HEK293 (cell line): ENCODE measurements at regions not wholly inside any gene's neighbourhood (a gene's known extent, or its start where the extent isn't known, plus 50 kb on each side); places are given as distances from the start of the nearest gene placed in this dataset.

ENCODE experiments used
- CTCF ChIA-PET: fragments of 350-600 bp; formaldehyde crosslinking; extraction: SDS; loops from one replicate; lab custom pipeline; 2021; ENCODE audit warnings: antibody characterized with exemption; lab: Yijun Ruan, JAX
- POLR2A ChIA-PET: fragments of 300-600 bp; formaldehyde crosslinking; extraction: SDS; loops from one replicate; lab custom pipeline; 2020; ENCODE audit warnings: antibody characterized with exemption, inconsistent platforms; lab: Yijun Ruan, JAX
- H3K27ac ChIP-seq: fragments of 200-500 bp; sonication (Bioruptor generic); 2 replicates; pipeline ENCODE4 v1.5.1; 2014; ENCODE audit warnings: low read depth, low read length, control low read depth, inconsistent platforms; ENCODE audit errors: extremely low read depth
- H3K36me3 ChIP-seq, 2 experiments: fragments of 200-500 bp in 1 of 2; sonication (Bioruptor generic) in 1 of 2; 1 replicate in 1 of 2; 2 replicates in 1 of 2; pipeline ENCODE4 v1.5.1; 2014 to 2017; ENCODE audit warnings: inconsistent platforms in 2 of 2, low read length in 2 of 2; ENCODE audit not compliant: control insufficient read depth in 2 of 2, insufficient read depth in 1 of 2
- H3K4me1 ChIP-seq: fragments of 200-500 bp; sonication (Bioruptor generic); 2 replicates; pipeline ENCODE4 v1.5.1; 2014; ENCODE audit warnings: mild to moderate bottlenecking, low read length, inconsistent platforms; ENCODE audit not compliant: control insufficient read depth, insufficient read depth
- H3K4me3 ChIP-seq: 2 replicates; pipeline ENCODE4 v1.5.1; 2011; ENCODE audit warnings: low read depth, mild to moderate bottlenecking, control low read depth, low read length, moderate library complexity
- H3K9me3 ChIP-seq: fragments of 200-500 bp; sonication (Bioruptor generic); 2 replicates; pipeline ENCODE4 v1.5.1; 2014; ENCODE audit warnings: low read depth, low read length, inconsistent platforms; ENCODE audit not compliant: control insufficient read depth, insufficient read depth
- GLI2 ChIP-seq: fragments of 450-650 bp; formaldehyde crosslinking; IDR thresholded peaks from 2 replicates; pipeline ENCODE4; 2017; ENCODE audit warnings: missing biosample characterization, missing genetic modification characterization, low read depth, borderline replicate concordance
- HOXD13 ChIP-seq: sonication (generic); formaldehyde crosslinking; IDR thresholded peaks from 2 replicates; pipeline ENCODE4 v1.8.0; 2022; ENCODE audit warnings: missing genetic modification reagents, borderline replicate concordance
- KLF10 ChIP-seq: fragments of 450-650 bp; IDR thresholded peaks from 2 replicates; pipeline ENCODE4 v1.5.1; 2018; ENCODE audit warnings: missing biosample characterization, mild to moderate bottlenecking, missing genetic modification characterization
- KLF7 ChIP-seq: fragments of 450-650 bp; formaldehyde crosslinking; IDR thresholded peaks from 2 replicates; pipeline ENCODE4 v1.5.1; 2016; ENCODE audit warnings: missing biosample characterization, missing genetic modification characterization, borderline replicate concordance
- MZF1 ChIP-seq: fragments of 450-650 bp; formaldehyde crosslinking; IDR thresholded peaks from 2 replicates; pipeline ENCODE4 v1.5.1; 2017; ENCODE audit warnings: missing biosample characterization, missing genetic modification characterization, borderline replicate concordance
- SP7 ChIP-seq: fragments of 450-650 bp; formaldehyde crosslinking; IDR thresholded peaks from 2 replicates; pipeline ENCODE4 v1.5.1; 2016; ENCODE audit warnings: missing biosample characterization, missing genetic modification characterization
- ZBTB1 ChIP-seq: fragments of 450-650 bp; formaldehyde crosslinking; IDR thresholded peaks from 2 replicates; pipeline ENCODE4 v1.5.1; 2016; ENCODE audit warnings: missing biosample characterization, missing genetic modification characterization
- ZBTB17 ChIP-seq: fragments of 450-650 bp; formaldehyde crosslinking; IDR thresholded peaks from 2 replicates; pipeline ENCODE4 v1.5.1; 2016; ENCODE audit warnings: missing biosample characterization, missing genetic modification characterization
- ZBTB7A ChIP-seq: fragments of 450-650 bp; formaldehyde crosslinking; IDR thresholded peaks from 2 replicates; pipeline ENCODE4 v1.5.1; 2016; ENCODE audit warnings: low read depth, missing biosample characterization, missing genetic modification characterization
- ZEB2 ChIP-seq: fragments of 450-650 bp; formaldehyde crosslinking; IDR thresholded peaks from 2 replicates; pipeline ENCODE4 v1.5.1; 2016; ENCODE audit warnings: missing biosample characterization, missing genetic modification characterization
- ZFP3 ChIP-seq: fragments of 450-650 bp; formaldehyde crosslinking; IDR thresholded peaks from 2 replicates; pipeline ENCODE4 v1.5.1; 2016; ENCODE audit warnings: low read depth, missing biosample characterization, missing genetic modification characterization
- ZFP37 ChIP-seq: fragments of 450-650 bp; formaldehyde crosslinking; IDR thresholded peaks from 2 replicates; pipeline ENCODE4 v1.5.1; 2016; ENCODE audit warnings: missing biosample characterization, missing genetic modification characterization
- ZNF121 ChIP-seq: fragments of 450-650 bp; formaldehyde crosslinking; IDR thresholded peaks from 2 replicates; pipeline ENCODE4 v1.5.1; 2016; ENCODE audit warnings: missing biosample characterization, missing genetic modification characterization
- ZNF146 ChIP-seq: fragments of 450-650 bp; formaldehyde crosslinking; IDR thresholded peaks from 2 replicates; pipeline ENCODE4 v1.5.1; 2016; ENCODE audit warnings: missing biosample characterization, missing genetic modification characterization
- ZNF16 ChIP-seq: fragments of 450-650 bp; formaldehyde crosslinking; IDR thresholded peaks from 2 replicates; pipeline ENCODE4 v1.5.1; 2016; ENCODE audit warnings: low read depth, missing biosample characterization, missing genetic modification characterization
- ZNF184 ChIP-seq: fragments of 450-650 bp; IDR thresholded peaks from 2 replicates; pipeline ENCODE4 v1.5.1; 2018; ENCODE audit warnings: missing biosample characterization, mild to moderate bottlenecking, missing genetic modification characterization
- ZNF23 ChIP-seq: fragments of 450-650 bp; formaldehyde crosslinking; IDR thresholded peaks from 2 replicates; pipeline ENCODE4 v1.5.1; 2016; ENCODE audit warnings: missing biosample characterization, missing genetic modification characterization, borderline replicate concordance
- ZNF248 ChIP-seq: fragments of 450-650 bp; formaldehyde crosslinking; IDR thresholded peaks from 2 replicates; pipeline ENCODE4 v1.5.1; 2017; ENCODE audit warnings: missing biosample characterization, missing genetic modification characterization
- ZNF354C ChIP-seq: fragments of 450-650 bp; formaldehyde crosslinking; IDR thresholded peaks from 2 replicates; pipeline ENCODE4 v1.5.1; 2016; ENCODE audit warnings: missing biosample characterization, missing genetic modification characterization, low read depth, borderline replicate concordance
- ZNF558 ChIP-seq: fragments of 450-650 bp; formaldehyde crosslinking; IDR thresholded peaks from 2 replicates; pipeline ENCODE4 v1.5.1; 2016; ENCODE audit warnings: missing biosample characterization, missing genetic modification characterization
- ZNF701 ChIP-seq: fragments of 450-650 bp; formaldehyde crosslinking; IDR thresholded peaks from 2 replicates; pipeline ENCODE4 v1.5.1; 2016; ENCODE audit warnings: missing biosample characterization, missing genetic modification characterization
- TF ChIP-seq, protein P1 (sequence below): sonication (generic); formaldehyde crosslinking; IDR thresholded peaks from 2 replicates; pipeline ENCODE4 v1.8.1; 2022; ENCODE audit warnings: mild to moderate bottlenecking, moderate library complexity, missing genetic modification reagents
- TF ChIP-seq, protein P2 (sequence below): fragments of 450-650 bp; formaldehyde crosslinking; IDR thresholded peaks from 2 replicates; pipeline ENCODE4; 2016; ENCODE audit warnings: missing biosample characterization, missing genetic modification characterization

- TF ChIP-seq ZNF354C (no peak), KLF7 (tag by site-specific recombination) (no peak), ZEB2 (tag by site-specific recombination) (no peak)
Measured at GRCh38 chr2:165024199-165024598, 68.9 kb upstream of the SLC38A11 start (continued).

- Histone ChIP-seq H3K4me1 (no peaks in the 10 kb centered on the region), H3K4me3 (no peak overlapping the region), H3K27ac (no peak overlapping the region), H3K36me3 (no peaks in the 10 kb centered on the region), H3K9me3 (no peaks in the 10 kb centered on the region)
- TF ChIP-seq GLI2: no peak
- no peak for TF ChIP-seq ZBTB7A
- TF ChIP-seq ZEB2 (tag by site-specific recombination): no peak
- ChIA-PET POLR2A (no interaction called here), CTCF (no interaction called here)
Measured at GRCh38 chr2:165022781-165023180, 67.5 kb upstream of the SLC38A11 start.

DNA sequence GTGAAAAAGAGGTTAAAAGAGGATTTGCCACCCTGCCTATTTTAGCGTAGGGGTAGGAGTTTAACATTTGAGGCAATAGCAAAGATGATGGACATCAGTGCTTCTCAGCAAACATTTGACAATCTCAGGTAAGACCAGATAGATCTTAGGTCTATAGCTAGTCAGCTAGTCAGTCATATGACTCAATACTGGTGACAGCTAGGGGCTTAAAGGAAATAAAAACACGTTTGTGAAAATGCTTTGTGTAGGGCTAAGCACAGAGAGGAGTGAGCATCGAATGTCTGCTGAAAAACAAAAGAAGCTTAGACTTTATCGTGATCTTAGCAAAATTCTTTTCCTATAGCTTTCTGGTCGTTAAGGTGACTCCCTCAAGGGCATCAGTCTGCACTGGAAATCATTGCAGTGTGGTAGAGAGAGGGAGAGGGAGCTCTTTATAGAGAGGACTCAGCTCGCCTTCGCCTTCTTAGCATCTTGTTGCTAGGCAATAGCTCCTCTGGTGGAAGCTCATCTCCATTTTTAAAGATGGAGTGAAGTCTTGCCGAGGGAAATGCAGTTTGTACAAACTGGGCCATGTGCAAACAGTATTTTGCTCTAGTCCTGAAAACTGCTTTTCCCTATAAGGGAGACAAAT lies 62.8 kb upstream of the SLC38A11 start:
- ChIA-PET CTCF (interaction anchor here (0.6 to 7.1 kb wide), 11 partner anchors 14 to 761 kb away, joined by 3 to 236 read pairs (median 4); partner anchors contain the start of gene SCN3A), POLR2A (no interaction called here)
- Histone ChIP-seq H3K4me3 (no peak overlapping the region), H3K9me3 (no peaks in the 10 kb centered on the region), H3K27ac (no peak overlapping the region), H3K36me3 (no peaks in the 10 kb centered on the region), H3K4me1 (no peaks in the 10 kb centered on the region)
- TF ChIP-seq ZNF23 (tag by site-specific recombination): no peak
- TF ChIP-seq MZF1: no peak
- TF ChIP-seq ZNF558: no peak
- no peak for TF ChIP-seq ZBTB17 (tag by site-specific recombination)
- TF ChIP-seq, protein P1, sequence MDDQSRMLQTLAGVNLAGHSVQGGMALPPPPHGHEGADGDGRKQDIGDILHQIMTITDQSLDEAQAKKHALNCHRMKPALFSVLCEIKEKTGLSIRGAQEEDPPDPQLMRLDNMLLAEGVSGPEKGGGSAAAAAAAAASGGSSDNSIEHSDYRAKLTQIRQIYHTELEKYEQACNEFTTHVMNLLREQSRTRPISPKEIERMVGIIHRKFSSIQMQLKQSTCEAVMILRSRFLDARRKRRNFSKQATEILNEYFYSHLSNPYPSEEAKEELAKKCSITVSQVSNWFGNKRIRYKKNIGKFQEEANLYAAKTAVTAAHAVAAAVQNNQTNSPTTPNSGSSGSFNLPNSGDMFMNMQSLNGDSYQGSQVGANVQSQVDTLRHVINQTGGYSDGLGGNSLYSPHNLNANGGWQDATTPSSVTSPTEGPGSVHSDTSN (CRISPR knock-in tag): no peak
- TF ChIP-seq ZNF146 (tag by site-specific recombination): no peak
- no peak for TF ChIP-seq ZBTB1 (tag by site-specific recombination)
- no peak for TF ChIP-seq ZNF184 (tag by site-specific recombination)
- TF ChIP-seq KLF10 (tag by site-specific recombination): no peak
- TF ChIP-seq ZNF16 (tag by site-specific recombination): no peak
- no peak for TF ChIP-seq ZNF121 (tag by site-specific recombination)
- TF ChIP-seq ZFP3 (tag by site-specific recombination): no peak
- TF ChIP-seq ZFP37: no peak
- TF ChIP-seq HOXD13 (CRISPR knock-in tag): no peak
- TF ChIP-seq, protein P2, sequence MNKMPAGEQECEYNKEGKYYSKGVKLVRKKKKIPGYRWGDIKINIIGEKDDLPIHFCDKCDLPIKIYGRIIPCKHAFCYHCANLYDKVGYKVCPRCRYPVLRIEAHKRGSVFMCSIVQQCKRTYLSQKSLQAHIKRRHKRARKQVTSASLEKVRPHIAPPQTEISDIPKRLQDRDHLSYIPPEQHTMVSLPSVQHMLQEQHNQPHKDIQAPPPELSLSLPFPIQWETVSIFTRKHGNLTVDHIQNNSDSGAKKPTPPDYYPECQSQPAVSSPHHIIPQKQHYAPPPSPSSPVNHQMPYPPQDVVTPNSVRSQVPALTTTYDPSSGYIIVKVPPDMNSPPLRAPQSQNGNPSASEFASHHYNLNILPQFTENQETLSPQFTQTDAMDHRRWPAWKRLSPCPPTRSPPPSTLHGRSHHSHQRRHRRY: no peak
- TF ChIP-seq ZNF248 (tag by site-specific recombination): no peak
- TF ChIP-seq ZNF701 (tag by site-specific recombination): no peak
- no peak for TF ChIP-seq SP7
